ENCODE measurements at regions not wholly inside any gene's neighbourhood (a gene's known extent, or its start where the extent isn't known, plus 50 kb on each side); places are given as distances from the start of the nearest gene placed in this dataset.

GRCh38 chr3:101119535-101119934 is 126.3 kb upstream of the ABI3BP start:
- TF ChIP-seq CTCF (conservative IDR thresholded peaks at IDR 0.05; ENCODE audit: low read depth, low read length) (no peak), EZH2 (IDR thresholded peaks at IDR 0.05; ENCODE audit: low read length, unreplicated experiment) (no peak), EZH2phosphoT487 (IDR thresholded peaks at IDR 0.05; ENCODE audit: borderline replicate concordance, low read length) (no peak)

Measured in PC-3 (cell line).